ENCODE measurements at regions not wholly inside any gene's neighbourhood (a gene's known extent, or its start where the extent isn't known, plus 50 kb on each side); places are given as distances from the start of the nearest gene placed in this dataset.

DNA sequence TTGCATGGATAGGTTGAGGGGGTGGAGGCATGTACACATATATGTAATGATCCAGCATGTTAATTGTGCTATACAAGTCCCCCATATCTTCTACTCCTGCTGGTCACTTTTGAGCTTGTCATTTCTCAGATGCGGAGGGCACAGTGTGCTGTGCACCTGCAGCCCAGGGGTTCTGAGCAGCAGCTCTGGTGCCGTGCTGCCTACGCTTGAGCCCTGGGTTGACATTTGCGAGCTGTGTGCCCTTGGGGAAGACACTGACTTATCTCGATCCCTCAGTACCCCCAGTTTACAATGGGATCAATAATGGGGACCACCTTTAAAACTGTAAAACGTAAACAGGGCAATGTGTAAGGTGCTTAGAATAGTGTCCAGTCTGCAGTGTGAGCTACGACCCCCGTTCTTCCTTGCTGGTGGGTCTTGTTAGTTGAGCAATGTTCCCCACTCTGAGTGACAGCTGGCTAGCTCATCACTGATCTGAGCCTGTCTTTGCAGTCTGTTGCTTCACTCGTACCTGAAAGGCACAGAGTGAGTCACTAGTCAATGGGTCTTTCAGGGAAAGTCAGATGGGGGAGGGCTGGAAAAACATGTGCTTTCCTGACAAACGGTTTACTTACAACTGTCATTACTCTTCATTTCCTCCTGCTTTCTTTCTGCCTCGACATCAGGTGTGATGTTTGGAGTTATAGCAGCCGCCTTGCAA lies 91.7 kb downstream of the SLC2A10 start:
- no peak for FAIRE-seq
- intact Hi-C loops (cut with DNase I) = no loop called here
- TF ChIP-seq, protein P1, sequence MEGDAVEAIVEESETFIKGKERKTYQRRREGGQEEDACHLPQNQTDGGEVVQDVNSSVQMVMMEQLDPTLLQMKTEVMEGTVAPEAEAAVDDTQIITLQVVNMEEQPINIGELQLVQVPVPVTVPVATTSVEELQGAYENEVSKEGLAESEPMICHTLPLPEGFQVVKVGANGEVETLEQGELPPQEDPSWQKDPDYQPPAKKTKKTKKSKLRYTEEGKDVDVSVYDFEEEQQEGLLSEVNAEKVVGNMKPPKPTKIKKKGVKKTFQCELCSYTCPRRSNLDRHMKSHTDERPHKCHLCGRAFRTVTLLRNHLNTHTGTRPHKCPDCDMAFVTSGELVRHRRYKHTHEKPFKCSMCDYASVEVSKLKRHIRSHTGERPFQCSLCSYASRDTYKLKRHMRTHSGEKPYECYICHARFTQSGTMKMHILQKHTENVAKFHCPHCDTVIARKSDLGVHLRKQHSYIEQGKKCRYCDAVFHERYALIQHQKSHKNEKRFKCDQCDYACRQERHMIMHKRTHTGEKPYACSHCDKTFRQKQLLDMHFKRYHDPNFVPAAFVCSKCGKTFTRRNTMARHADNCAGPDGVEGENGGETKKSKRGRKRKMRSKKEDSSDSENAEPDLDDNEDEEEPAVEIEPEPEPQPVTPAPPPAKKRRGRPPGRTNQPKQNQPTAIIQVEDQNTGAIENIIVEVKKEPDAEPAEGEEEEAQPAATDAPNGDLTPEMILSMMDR (IDR thresholded peaks at IDR 0.05; ENCODE audit: borderline replicate concordance, extremely low read depth, insufficient read depth) = no peak

DNA sequence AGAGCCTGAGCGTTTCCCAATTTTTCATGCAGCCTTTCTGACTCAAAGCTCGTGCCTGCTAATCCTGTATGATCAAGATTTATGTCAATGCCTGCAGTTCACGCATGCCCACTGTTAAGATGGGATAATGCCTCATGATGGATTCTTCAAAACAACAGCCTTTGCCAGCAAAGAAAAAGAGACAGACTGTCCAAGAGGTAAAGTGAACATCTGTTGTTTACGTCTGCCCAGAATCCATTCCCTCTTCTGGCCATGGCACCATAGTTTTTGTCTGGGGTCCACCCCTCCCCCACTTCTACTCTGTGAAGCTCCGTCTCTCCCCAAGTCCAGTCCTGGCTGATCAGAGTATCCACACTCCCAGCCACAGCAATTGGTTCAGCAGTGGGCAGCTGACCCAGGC lies 91.9 kb upstream of the EYA2 start:
- DNase-seq = no peak
- Histone ChIP-seq H3K4me1 (ENCODE audit: control insufficient read depth in 2 of 3, insufficient read depth in 2 of 3, low read depth in 1 of 3, low read length in 3 of 3) (no peaks in the 10 kb centered on the region), H3K9me3 (ENCODE audit: control insufficient read depth in 2 of 3, insufficient read depth in 1 of 3, low read length in 3 of 3) (no peaks in the 10 kb centered on the region), H3K36me3 (ENCODE audit: control insufficient read depth in 2 of 3, insufficient read depth in 3 of 3, low read length in 3 of 3) (no peaks in the 10 kb centered on the region), H3K27me3 (ENCODE audit: control insufficient read depth, insufficient read depth, low read length) (no peaks in the 10 kb centered on the region), H3K4me3 (ENCODE audit: low read length in 3 of 3) (no peak overlapping the region), H3K9ac (ENCODE audit: low read length in 3 of 3) (no peak overlapping the region), H3K27ac (ENCODE audit: low read depth in 2 of 2, low read length in 2 of 2) (no peak overlapping the region)
- intact Hi-C loops (cut with DNase I) = no loop called here
- FAIRE-seq = no peak
- TF ChIP-seq, protein P1 (IDR thresholded peaks at IDR 0.05; ENCODE audit: borderline replicate concordance, extremely low read depth, insufficient read depth) = no peak

More for the DNA sequence above, 91.7 kb downstream of the SLC2A10 start:
- no peaks in the 10 kb centered on the region for H3K9me3 ChIP-seq (ENCODE audit: control insufficient read depth in 2 of 3, insufficient read depth in 1 of 3, low read length in 3 of 3)
- no peak overlapping the region for H3K27ac ChIP-seq (ENCODE audit: low read depth in 2 of 2, low read length in 2 of 2)
- no peaks in the 10 kb centered on the region for H3K27me3 ChIP-seq (ENCODE audit: control insufficient read depth, insufficient read depth, low read length)
- no peak for DNase-seq
- no peaks in the 10 kb centered on the region for H3K36me3 ChIP-seq (ENCODE audit: control insufficient read depth in 2 of 3, insufficient read depth in 3 of 3, low read length in 3 of 3)
- no peak overlapping the region for H3K4me3 ChIP-seq (ENCODE audit: low read length in 3 of 3)
- H3K4me1 ChIP-seq (ENCODE audit: control insufficient read depth in 2 of 3, insufficient read depth in 2 of 3, low read depth in 1 of 3, low read length in 3 of 3) = no peaks in the 10 kb centered on the region
- no peak overlapping the region for H3K9ac ChIP-seq (ENCODE audit: low read length in 3 of 3)

DNA sequence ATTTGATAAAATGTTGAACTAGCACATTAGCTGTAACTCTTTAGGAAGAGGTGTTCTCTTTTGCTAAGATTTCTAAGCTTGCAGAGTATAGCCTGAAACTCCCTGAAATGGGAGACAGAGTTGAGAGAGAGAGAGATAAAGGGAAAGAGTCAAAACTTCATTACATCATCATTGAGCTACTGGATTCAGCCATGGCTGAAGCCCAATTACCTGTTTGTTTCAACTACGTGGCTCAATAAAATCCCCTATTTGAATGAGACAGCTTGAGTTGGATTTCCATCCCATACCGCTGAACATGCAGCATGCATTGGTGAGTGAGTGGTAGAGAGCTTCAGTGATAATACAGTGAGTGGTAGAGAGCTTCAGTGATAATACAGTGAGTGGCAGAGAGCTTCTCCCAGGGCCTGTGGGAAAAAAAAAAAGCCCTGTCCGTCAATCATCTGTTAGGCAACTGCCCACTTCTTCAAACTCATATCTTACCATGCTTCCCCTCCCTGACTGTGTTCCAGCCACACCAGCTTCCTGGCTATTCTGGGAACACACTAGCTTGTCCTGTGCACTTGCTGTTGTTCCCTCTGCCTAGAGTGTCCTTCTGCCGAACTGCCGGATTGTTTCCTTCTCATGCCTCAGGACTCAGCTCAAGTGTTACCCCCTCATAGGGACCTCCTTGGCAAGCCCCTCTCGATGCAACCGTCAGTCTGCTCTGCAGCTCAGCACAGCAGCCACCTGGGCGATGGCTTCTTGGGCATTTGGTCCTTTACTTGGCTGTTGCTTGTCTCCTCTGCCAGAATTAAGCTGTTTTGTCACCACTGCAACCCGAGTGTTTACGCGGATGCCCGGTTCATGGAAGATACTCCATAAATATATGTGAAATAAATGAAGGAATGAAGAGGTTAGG lies 91.3 kb upstream of the EYA2 start:
- intact Hi-C loops (cut with DNase I) = no loop called here
- no peaks in the 10 kb centered on the region for H3K36me3 ChIP-seq (ENCODE audit: control insufficient read depth in 2 of 3, insufficient read depth in 3 of 3, low read length in 3 of 3)
- no peaks in the 10 kb centered on the region for H3K4me1 ChIP-seq (ENCODE audit: control insufficient read depth in 2 of 3, insufficient read depth in 2 of 3, low read depth in 1 of 3, low read length in 3 of 3)
- TF ChIP-seq, protein P1 (IDR thresholded peaks at IDR 0.05; ENCODE audit: borderline replicate concordance, extremely low read depth, insufficient read depth) = no peak
- H3K4me3 ChIP-seq (ENCODE audit: low read length in 3 of 3) = no peak overlapping the region
- FAIRE-seq = no peak
- no peaks in the 10 kb centered on the region for H3K9me3 ChIP-seq (ENCODE audit: control insufficient read depth in 2 of 3, insufficient read depth in 1 of 3, low read length in 3 of 3)
- DNase-seq = no peak
- no peak overlapping the region for H3K27ac ChIP-seq (ENCODE audit: low read depth in 2 of 2, low read length in 2 of 2)
- no peak overlapping the region for H3K9ac ChIP-seq (ENCODE audit: low read length in 3 of 3)
- no peaks in the 10 kb centered on the region for H3K27me3 ChIP-seq (ENCODE audit: control insufficient read depth, insufficient read depth, low read length)

Data from kidney (tissue), 13 donors.